CD4-positive, alpha-beta T cell treated with Interleukin-6 at 100 ng/mL for 8 hours (primary cell): ENCODE measurements at regions not wholly inside any gene's neighbourhood (a gene's known extent, or its start where the extent isn't known, plus 50 kb on each side); places are given as distances from the start of the nearest gene placed in this dataset.
"Not testable (repeated sequence)": the region's sequence is repeated elsewhere in the genome, so short reads cannot be mapped to it uniquely, and the experiment has no call there.

Experiments
- DNase-seq: peaks from one replicate; pipeline ENCODE4 v3.0.0-alpha.2; 2020; ENCODE audit warnings: mixed read lengths, low spot score

GRCh38 chr4:83213640-83214039 lies 71.0 kb downstream of the COQ2 start:
- DNase-seq = no peak

GRCh38 chr4:83212041-83212851 lies 72.4 kb downstream of the COQ2 start:
- peak; percentile 80 for DNase-seq

- no peak for DNase-seq
These were observed 75.2 kb downstream of the COQ2 start for GRCh38 chr4:83209419-83209818.

- no peak for DNase-seq
These were observed 75.9 kb downstream of the COQ2 start for GRCh38 chr4:83208371-83209365.

- DNase-seq = no peak
These were observed 77.0 kb downstream of the COQ2 start for GRCh38 chr4:83207497-83208101.

- DNase-seq = no peak
These were observed 78.8 kb downstream of the COQ2 start for GRCh38 chr4:83205760-83206159.

- no peak for DNase-seq
These were observed 79.9 kb downstream of the COQ2 start for GRCh38 chr4:83204731-83205130.

- no peak for DNase-seq
These were observed 82.8 kb downstream of the COQ2 start for GRCh38 chr4:83201761-83202160.

- no peak for DNase-seq
These were observed 83.2 kb upstream of the PLAC8 start for GRCh38 chr4:83197555-83198235.

- no peak for DNase-seq
These were observed 82.4 kb upstream of the PLAC8 start for GRCh38 chr4:83196921-83197320.

GRCh38 chr4:83195269-83195668 lies 80.7 kb upstream of the PLAC8 start:
- DNase-seq = no peak

- DNase-seq = not testable (repeated sequence)
These were observed 80.1 kb upstream of the PLAC8 start for GRCh38 chr4:83194588-83194987.

GRCh38 chr4:83192634-83193033 lies 78.1 kb upstream of the PLAC8 start:
- DNase-seq = no peak

GRCh38 chr4:83191026-83191425 lies 76.5 kb upstream of the PLAC8 start:
- no peak for DNase-seq

- DNase-seq = no peak
These were observed 75.2 kb upstream of the PLAC8 start for GRCh38 chr4:83189631-83190136.

- DNase-seq = no peak
These were observed 66.0 kb upstream of the PLAC8 start for GRCh38 chr4:83180431-83180968.

- DNase-seq = no peak
These were observed 64.7 kb upstream of the PLAC8 start for GRCh38 chr4:83179205-83179604.

- DNase-seq = no peak
These were observed 63.5 kb upstream of the PLAC8 start for GRCh38 chr4:83178029-83178428.

- DNase-seq = no peak
These were observed 62.7 kb upstream of the PLAC8 start for GRCh38 chr4:83177182-83177581.

GRCh38 chr4:83174844-83175414 lies 60.4 kb upstream of the PLAC8 start:
- no peak for DNase-seq

- DNase-seq = no peak
These were observed 57.8 kb upstream of the PLAC8 start for GRCh38 chr4:83172371-83172770.
